ENCODE measurements at regions not wholly inside any gene's neighbourhood (a gene's known extent, or its start where the extent isn't known, plus 50 kb on each side); places are given as distances from the start of the nearest gene placed in this dataset.

DNA sequence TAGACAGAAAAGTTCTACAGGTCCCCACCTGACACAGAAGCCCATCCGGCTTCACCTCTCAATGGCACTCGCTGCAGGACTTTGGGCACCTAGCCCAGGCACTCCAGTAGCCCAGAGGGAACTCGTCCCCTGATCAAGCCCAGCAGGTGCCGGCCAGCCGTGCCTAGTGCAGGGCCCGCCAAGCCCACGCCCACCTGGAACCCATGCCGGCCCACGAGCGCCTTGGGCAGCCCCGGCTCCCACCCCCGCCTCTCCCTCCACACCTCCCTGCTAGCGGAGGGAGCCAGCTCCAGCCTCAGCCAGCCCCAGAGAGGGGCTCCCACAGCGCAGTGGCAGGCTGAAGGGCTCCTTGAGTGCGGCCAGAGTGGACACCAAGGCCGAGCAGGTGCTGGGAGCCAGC is 268.8 kb downstream of the SLITRK1 start:
- no peak for DNase-seq

GRCh38 chr13:83601539-83601938 is 280.7 kb downstream of the SLITRK1 start:
- no peak for DNase-seq

GRCh38 chr13:83592095-83592494 is 290.2 kb downstream of the SLITRK1 start:
- DNase-seq: no peak

DNA sequence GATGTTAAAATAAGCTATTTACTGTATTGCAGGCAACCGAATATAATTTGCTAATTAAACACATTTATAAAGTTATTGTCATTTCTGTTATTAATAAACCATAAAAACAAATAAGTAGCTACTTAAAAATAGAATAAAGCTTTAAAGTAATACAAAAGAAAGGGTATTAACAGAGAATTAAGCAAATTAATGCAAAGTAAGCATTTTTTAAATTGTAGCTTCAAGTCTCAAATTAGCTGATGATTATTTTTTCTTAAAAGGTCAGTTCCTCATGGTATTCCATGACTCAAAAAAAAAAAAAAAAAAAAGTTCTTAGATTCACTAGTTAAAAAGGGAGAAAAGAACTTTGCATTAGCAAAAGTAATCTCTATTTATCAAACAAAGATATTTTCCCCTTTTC is 292.5 kb downstream of the SLITRK1 start:
- no peak for DNase-seq

DNA sequence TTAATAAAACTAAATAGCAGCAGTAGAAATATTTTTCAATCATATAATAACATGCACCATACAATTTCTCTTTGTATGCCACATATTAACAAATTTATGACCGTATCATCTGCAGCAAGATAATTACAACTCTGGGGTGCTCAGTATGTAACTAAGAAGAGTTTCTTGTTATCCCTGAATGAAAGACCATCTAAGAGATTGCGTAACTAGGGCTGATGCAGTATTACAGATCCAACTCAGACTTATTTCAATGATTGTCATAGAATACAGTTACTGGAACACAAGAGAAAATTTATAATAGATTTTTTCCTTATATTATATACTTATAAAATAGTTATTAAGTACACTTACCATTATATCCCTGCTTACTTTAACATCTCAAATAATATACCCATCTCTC is 305.1 kb downstream of the SLITRK1 start:
- no peak for DNase-seq

GRCh38 chr13:83568019-83568418 is 314.3 kb downstream of the SLITRK1 start:
- no peak for DNase-seq

GRCh38 chr13:83563499-83563898 is 318.8 kb downstream of the SLITRK1 start:
- no peak for DNase-seq

GRCh38 chr13:83557845-83558244 is 324.4 kb downstream of the SLITRK1 start:
- no peak for DNase-seq

DNA sequence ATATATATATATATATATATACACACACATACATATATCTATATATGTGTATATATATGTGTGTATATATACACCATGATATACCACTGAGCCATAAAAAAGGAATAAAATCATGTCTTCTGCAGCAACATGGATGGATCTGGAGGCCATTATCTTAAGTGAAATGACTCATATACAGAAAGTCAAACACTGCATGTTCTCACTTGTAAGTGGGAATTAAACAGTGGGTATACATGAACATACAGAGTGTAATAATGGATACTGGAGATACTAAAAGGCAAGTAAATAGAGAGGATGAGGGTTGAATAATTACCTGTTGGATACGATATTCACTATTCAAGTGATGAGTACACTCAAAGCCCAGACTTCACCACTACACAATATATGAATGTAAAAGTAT is 332.6 kb downstream of the SLITRK1 start:
- DNase-seq: no peak

DNA sequence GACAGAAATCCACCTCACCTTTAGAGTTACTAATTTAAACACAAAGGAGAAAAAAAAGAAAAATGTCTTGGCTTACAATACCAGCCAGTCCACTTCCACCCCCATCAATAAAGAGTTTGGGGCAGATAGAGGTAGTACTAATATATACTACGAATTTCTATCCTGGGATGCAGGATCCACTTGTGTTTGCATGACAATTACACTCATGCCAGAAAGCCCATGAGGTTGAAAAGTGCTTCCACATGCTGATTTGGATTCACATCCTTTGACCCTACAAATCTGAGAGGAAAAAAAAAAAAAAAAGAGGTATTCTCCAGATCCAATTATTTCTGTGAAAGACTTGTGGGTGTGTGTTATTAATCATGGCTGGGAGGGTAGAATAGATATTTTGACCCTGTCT is 335.2 kb downstream of the SLITRK1 start:
- no peak for DNase-seq

DNA sequence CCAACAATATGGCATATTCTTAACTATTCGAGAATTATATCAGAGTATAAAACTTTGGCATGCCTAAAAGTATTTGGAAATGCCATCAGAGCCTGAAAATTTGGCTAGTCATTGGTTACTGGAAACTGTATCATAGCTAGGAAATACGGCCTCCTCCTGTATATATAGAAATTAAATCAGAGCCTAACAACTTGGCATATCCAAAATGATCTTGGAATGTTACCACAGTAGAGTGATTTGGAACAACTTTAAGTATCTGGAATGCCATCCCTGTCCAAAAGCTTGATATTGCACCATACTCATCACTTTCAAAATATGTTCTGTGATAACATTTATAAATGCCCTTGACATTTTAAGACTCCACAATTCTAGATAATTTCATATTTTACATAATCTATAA is 335.8 kb downstream of the SLITRK1 start:
- no peak for DNase-seq

- DNase-seq: no peak
These were observed 343.6 kb downstream of the SLITRK1 start for GRCh38 chr13:83538636-83539035.

GRCh38 chr13:83536941-83537340 is 345.3 kb downstream of the SLITRK1 start:
- DNase-seq: no peak

DNA sequence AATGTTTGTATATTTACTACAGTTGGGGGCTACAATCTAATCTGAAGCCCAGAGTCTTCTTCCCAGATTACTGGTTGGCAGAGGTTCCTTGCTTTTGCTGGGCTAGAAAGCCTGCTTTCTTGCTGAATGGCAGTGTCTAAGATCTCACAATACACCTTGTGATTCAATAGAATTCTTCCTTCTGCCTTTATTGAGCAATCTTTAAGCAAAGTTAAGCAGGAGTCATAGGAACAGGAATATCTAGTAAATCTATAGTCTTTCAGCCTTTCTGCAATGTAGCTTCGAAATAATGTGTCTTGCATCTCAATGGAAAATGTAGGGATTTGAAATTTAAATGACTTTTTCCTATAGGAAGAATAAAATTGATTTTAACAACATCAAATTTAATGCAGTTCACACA is 346.1 kb downstream of the SLITRK1 start:
- no peak for DNase-seq

- no peak for DNase-seq
These were observed 349.5 kb downstream of the SLITRK1 start for GRCh38 chr13:83532809-83533208.

DNA sequence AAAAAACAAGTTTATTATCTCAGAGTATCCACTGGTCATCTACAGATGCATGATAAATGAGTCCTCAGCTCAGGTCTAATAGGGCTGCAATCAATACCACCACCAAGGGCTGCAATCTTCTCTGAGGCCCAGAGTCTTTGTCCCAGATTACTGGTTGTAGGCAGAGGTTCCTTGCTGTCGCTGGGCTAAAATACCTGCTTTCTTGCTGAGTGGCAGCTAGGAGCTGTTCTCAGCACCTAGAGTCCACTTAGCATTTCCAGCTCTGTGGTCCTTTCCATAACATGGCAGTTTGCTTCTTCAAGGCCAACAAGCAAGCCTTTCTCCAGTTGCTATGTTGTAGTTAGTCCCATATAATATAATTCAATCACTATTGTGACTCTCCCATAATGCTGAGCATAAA is 351.3 kb downstream of the SLITRK1 start:
- no peak for DNase-seq

- DNase-seq: no peak
These were observed 365.5 kb downstream of the SLITRK1 start for GRCh38 chr13:83516781-83517180.

DNA sequence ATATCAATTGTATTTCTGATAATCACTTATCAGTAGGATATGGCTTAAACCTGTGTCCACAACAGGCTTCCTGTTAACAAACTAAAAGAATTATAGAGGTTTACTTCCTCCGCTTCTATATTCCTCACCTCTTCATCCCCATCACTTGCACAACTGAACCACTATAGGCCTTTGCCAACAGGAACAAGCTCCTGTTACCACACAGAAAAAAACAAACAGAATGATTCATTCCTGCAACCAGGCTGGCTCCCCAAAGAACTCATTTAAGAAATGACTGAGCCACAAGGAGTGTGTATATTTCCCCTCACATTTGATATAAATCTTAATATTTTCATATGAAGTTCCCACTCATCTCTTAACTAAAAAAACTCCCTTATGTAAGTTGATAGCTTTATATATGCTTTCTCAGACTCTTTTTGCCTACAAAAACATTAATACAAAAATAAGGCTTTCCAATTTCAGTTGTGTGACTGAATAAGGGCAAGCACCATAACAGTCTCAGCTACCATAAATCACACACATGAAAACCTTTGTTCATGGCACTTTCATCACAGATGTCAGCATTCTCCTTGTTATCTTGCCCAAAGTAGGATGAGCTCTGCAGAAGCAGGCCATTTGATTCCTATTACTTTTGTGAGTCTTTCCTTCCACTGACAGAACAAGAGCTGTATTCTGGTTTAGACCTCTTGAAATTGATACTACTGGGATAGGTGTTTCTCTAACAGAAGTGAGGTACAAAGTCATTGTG is 366.8 kb downstream of the SLITRK1 start:
- DNase-seq: no peak

DNA sequence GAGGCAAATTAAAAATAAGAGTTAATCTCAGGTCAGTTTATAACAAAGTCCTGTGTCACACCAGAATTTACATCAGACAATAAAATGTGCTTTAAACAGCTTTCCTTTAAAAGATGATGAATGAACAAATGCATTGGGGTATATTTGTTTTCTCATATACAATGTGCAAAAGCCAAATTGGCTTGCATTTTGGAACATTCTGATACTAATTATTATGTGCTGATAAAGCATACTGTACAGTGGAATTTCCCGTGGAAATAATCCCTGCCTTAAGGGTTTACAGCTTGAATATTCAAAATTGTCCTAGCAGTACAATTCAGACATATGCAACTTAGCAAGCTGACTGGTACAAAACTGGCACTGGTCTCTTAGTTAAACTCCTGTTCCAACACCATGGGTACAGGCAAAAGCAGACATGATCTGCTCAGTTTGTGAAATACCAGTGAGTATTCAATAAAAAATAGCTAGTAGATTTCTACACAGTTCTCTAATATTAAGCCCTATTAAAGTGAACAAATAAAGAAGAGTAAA is 373.4 kb downstream of the SLITRK1 start:
- no peak for DNase-seq

DNA sequence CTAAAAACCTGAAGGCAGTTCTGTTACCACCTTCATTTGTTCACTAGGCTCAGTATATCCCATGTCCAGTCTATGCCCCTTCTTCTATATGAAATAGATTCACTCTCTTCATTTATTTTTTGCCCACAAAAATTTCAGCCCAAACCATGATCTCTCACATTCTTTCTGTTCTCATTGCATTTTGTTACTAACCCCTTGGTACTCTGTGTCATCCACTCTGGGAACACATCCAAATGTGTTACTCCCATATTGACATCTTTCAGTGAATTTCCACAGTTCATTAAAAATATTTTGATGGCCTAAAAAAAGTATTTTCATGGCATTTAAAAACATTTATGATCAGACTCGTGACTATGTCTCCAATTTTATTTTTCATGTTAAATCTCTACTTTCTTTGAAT is 378.9 kb downstream of the SLITRK1 start:
- no peak for DNase-seq

GRCh38 chr13:83499286-83499685 is 383.0 kb downstream of the SLITRK1 start:
- DNase-seq: no peak

GRCh38 chr13:83498481-83499190 is 383.6 kb downstream of the SLITRK1 start:
- no peak for DNase-seq

DNA sequence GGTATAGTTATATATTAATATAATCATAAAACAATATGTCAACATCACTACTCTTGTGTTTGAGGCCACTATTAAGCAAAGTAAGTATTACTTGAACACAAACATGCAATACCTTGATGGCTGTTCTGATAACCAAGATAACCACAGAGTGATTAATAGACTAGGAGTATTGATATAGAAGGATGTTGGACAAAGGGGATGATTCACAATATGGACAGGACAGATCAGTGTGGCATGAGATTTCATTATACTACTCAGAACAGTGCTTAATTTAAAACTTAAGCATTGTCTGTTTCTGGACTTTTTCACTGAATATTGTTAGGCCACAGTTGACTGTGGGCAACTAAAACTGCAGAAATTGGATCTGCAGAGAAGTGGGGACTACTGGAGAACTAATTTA is 384.2 kb downstream of the SLITRK1 start:
- DNase-seq: no peak
